ENCODE measurements at regions not wholly inside any gene's neighbourhood (a gene's known extent, or its start where the extent isn't known, plus 50 kb on each side); places are given as distances from the start of the nearest gene placed in this dataset.

GRCh38 chr9:16358751-16359150 lies 511.7 kb downstream of the BNC2 start:
- H3K27ac ChIP-seq, result no peak overlapping the region
- no peaks in the 10 kb centered on the region for H3K27me3 ChIP-seq
- no peak for TF ChIP-seq CTCF (IDR thresholded peaks at IDR 0.05)
- no peak overlapping the region for H3K4me3 ChIP-seq
- no peaks in the 10 kb centered on the region for H3K36me3 ChIP-seq
- no peaks in the 10 kb centered on the region for H3K9me3 ChIP-seq
- no peaks in the 10 kb centered on the region for H3K4me1 ChIP-seq
- peak; percentile 23 for DNase-seq (ENCODE audit: low spot score)

Measured in right atrium auricular region (tissue), 2 donors.